ENCODE measurements at regions not wholly inside any gene's neighbourhood (a gene's known extent, or its start where the extent isn't known, plus 50 kb on each side); places are given as distances from the start of the nearest gene placed in this dataset.
A peak's percentile ranks its signal among the peaks of the same experiment; 100 is the strongest.

- H3K4me1 ChIP-seq, result no peaks in the 10 kb centered on the region
- ATAC-seq, result no peak
- no peaks in the 10 kb centered on the region for H3K36me3 ChIP-seq
- no peak for TF ChIP-seq CTCF (IDR thresholded peaks at IDR 0.05)
- intact Hi-C loops (cut with DNase I), result no loop called here
- no peak overlapping the region for H3K4me3 ChIP-seq
- DNase-seq, result no peak
- peaks cover 0 to 25% (median 11%) of the 10 kb centered on the region in 4 donors for H3K27me3 ChIP-seq
- no peaks in the 10 kb centered on the region for H3K9me3 ChIP-seq
- no peak for FAIRE-seq
- no peak overlapping the region for H3K27ac ChIP-seq
These were observed 80.2 kb downstream of the TMEM47 start for GRCh38 chrX:34576864-34577263.

DNA sequence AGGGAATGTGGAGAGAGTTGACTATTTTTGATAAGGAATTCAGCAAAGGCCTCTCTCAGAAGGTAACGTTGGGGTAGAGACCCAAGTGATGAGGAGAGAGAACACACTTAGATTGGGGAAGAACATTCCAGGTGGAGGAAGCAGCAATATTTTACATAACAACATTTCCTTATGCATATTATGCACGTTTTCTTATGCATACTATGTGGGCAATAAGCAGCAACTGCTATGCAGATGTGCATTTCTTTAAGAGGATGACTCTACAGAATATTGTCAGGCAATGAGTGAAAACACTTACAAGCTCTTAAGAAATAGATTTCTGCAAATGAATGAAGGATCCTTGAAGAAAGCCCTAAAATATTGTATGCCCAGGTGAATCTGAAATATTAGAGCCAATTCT lies 91.1 kb downstream of the TMEM47 start:
- Histone ChIP-seq H3K27ac (no peak overlapping the region), H3K9me3 (no peaks in the 10 kb centered on the region), H3K36me3 (no peaks in the 10 kb centered on the region), H3K4me3 (no peak overlapping the region), H3K27me3 (peaks cover 0 to 4% (median 0%) of the 10 kb centered on the region in 4 donors), H3K4me1 (no peaks in the 10 kb centered on the region)
- FAIRE-seq (no peak), ATAC-seq (no peak), DNase-seq (no peak)
- WGBS, 2 donors, result 14 to 23% methylated on average over 2 of the region's 2 CpGs
- TF ChIP-seq CTCF (IDR thresholded peaks at IDR 0.05), result no peak
- intact Hi-C loops (cut with DNase I), result no loop called here

GRCh38 chrX:34563804-34564203 lies 93.3 kb downstream of the TMEM47 start:
- intact Hi-C loops (cut with DNase I), result no loop called here
- no peak for DNase-seq
- WGBS, 2 donors, result 44 to 62% methylated on average over 1 of the region's 1 CpG
- no peaks in the 10 kb centered on the region for H3K9me3 ChIP-seq
- peaks cover 0 to 4% (median 0%) of the 10 kb centered on the region in 4 donors for H3K27me3 ChIP-seq
- no peak overlapping the region for H3K4me3 ChIP-seq
- no peaks in the 10 kb centered on the region for H3K4me1 ChIP-seq
- H3K36me3 ChIP-seq, result no peaks in the 10 kb centered on the region
- H3K27ac ChIP-seq, result no peak overlapping the region
- ATAC-seq, result no peak
- FAIRE-seq, result peak; percentile 43
- TF ChIP-seq CTCF (IDR thresholded peaks at IDR 0.05), result no peak

DNA sequence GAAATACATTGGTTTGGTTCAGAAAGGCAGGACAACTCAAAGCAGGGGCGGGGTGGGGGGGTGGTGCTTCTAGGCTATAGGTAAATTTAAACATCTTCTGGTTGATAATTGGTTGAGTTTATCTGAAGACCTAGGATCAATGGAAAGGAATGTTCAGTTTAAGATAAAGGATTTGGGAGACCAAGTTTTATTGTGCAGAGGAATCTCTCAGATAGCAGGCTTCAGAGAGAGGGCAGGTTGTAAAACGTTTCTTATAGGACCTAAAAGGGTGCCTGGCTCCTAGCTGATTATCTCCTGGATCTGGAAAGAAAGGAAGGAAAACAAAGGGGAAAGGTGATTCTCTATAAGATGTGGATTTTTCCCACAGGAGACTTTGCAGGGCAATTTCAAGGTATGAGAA lies 94.0 kb downstream of the TMEM47 start:
- H3K4me1 ChIP-seq, result no peaks in the 10 kb centered on the region
- no peak for TF ChIP-seq CTCF (IDR thresholded peaks at IDR 0.05)
- WGBS, 2 donors, result 15 to 21% methylated on average over 2 of the region's 2 CpGs
- intact Hi-C loops (cut with DNase I), result no loop called here
- DNase-seq (no peak), ATAC-seq (no peak), FAIRE-seq (no peak)
- H3K27ac ChIP-seq, result no peak overlapping the region
- H3K4me3 ChIP-seq, result no peak overlapping the region
- H3K27me3 ChIP-seq, result peaks cover 0 to 9% (median 0%) of the 10 kb centered on the region in 4 donors
- H3K36me3 ChIP-seq, result no peaks in the 10 kb centered on the region
- no peaks in the 10 kb centered on the region for H3K9me3 ChIP-seq

GRCh38 chrX:34562006-34562405 lies 95.1 kb downstream of the TMEM47 start:
- Histone ChIP-seq H3K4me3 (no peak overlapping the region), H3K27me3 (peaks cover 0 to 9% (median 0%) of the 10 kb centered on the region in 4 donors), H3K4me1 (no peaks in the 10 kb centered on the region), H3K27ac (no peak overlapping the region), H3K9me3 (no peaks in the 10 kb centered on the region), H3K36me3 (no peaks in the 10 kb centered on the region)
- no peak for ATAC-seq
- FAIRE-seq, result no peak
- no peak for TF ChIP-seq CTCF (IDR thresholded peaks at IDR 0.05)
- intact Hi-C loops (cut with DNase I), result no loop called here
- DNase-seq, result no peak

All from pancreas (tissue), 10 donors.